HepG2 (cell line): ENCODE measurements at regions not wholly inside any gene's neighbourhood (a gene's known extent, or its start where the extent isn't known, plus 50 kb on each side); places are given as distances from the start of the nearest gene placed in this dataset.

Experiments used
- EZH2 ChIP-seq: conservative IDR thresholded peaks from 2 replicates; pipeline ENCODE4 v1.6.1; 2012; ENCODE audit warnings: mild to moderate bottlenecking, low read depth, low read length, moderate library complexity
- HHEX ChIP-seq: IDR thresholded peaks from 2 replicates; pipeline ENCODE4 v1.6.1; 2016; ENCODE audit warnings: control low read depth
- IRF9 ChIP-seq: sonication (generic); formaldehyde crosslinking; IDR thresholded peaks from 2 replicates; pipeline ENCODE4 v1.8.0; 2022; ENCODE audit warnings: missing genetic modification reagents, mild to moderate bottlenecking, borderline replicate concordance
- SRF ChIP-seq: IDR thresholded peaks from 2 replicates; pipeline ENCODE4 v1.6.1; 2011; ENCODE audit warnings: mild to moderate bottlenecking, low read depth, low read length, moderate library complexity
- TOE1 ChIP-seq: sonication (generic); formaldehyde crosslinking; IDR thresholded peaks from 2 replicates; pipeline ENCODE4 v1.4.0; 2020; ENCODE audit warnings: mild to moderate bottlenecking, missing genetic modification reagents
- ZBTB21 ChIP-seq: sonication (generic); formaldehyde crosslinking; IDR thresholded peaks from 2 replicates; pipeline ENCODE4 v1.4.0; 2020; ENCODE audit warnings: missing genetic modification reagents
- ZBTB33 ChIP-seq: sonication (generic); formaldehyde crosslinking; IDR thresholded peaks from 2 replicates; pipeline ENCODE4 v1.4.0; 2020; ENCODE audit warnings: missing genetic modification reagents
- ZMYM2 ChIP-seq: sonication (generic); formaldehyde crosslinking; IDR thresholded peaks from 2 replicates; pipeline ENCODE4 v1.8.0; 2022; ENCODE audit warnings: mild to moderate bottlenecking, missing genetic modification reagents
- ZNF768 ChIP-seq: sonication (generic); formaldehyde crosslinking; IDR thresholded peaks from 2 replicates; pipeline ENCODE4 v1.4.0; 2020; ENCODE audit warnings: missing genetic modification reagents

DNA sequence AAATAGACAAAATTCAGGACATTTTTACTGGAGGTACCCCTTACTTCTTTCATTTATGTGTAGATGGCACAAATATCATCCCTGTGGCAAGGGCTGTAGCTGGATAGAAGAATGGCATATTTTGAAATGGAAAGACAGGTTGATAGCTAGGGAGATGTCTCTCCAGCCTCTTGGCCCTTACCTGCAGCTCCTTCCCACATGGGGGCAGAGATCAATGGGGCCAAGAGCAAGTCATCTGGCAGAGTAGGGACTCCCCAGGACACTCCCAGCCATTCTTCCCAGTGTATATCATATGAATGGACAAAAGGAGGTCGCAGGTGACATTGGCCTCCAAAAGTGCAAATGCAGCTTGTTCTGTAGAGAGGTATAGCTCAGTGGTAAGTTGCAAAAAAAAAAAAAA is 192.2 kb upstream of the ATP5MC3 start:
- TF ChIP-seq ZBTB33 (CRISPR knock-in tag): no peak
- TF ChIP-seq EZH2: no peak
- no peak for TF ChIP-seq HHEX (CRISPR knock-in tag)
- TF ChIP-seq ZMYM2 (CRISPR knock-in tag): no peak
- TF ChIP-seq SRF: no peak
- TF ChIP-seq IRF9 (CRISPR knock-in tag): no peak
- no peak for TF ChIP-seq ZNF768 (CRISPR knock-in tag)
- no peak for TF ChIP-seq TOE1 (CRISPR knock-in tag)
- no peak for TF ChIP-seq ZBTB21
